Esophagus muscularis mucosa (tissue), 4 donors: ENCODE measurements at regions not wholly inside any gene's neighbourhood (a gene's known extent, or its start where the extent isn't known, plus 50 kb on each side); places are given as distances from the start of the nearest gene placed in this dataset.

Source experiments
- DNase-seq: peaks from one replicate; pipeline ENCODE4 v3.0.0-alpha.2; 2017; ENCODE audit errors: extremely low spot score
- H3K27ac ChIP-seq, 4 donors: fragments of 200-600 bp; sonication (generic); replicated peaks in 1 of 4; 1 replicate in 3 of 4; 2 replicates in 1 of 4; pipeline ENCODE4 v1.5.1; 2016 to 2019; ENCODE audit warnings: mild to moderate bottlenecking in 1 of 4
- H3K27me3 ChIP-seq, 4 donors: fragments of 200-600 bp; sonication (generic); one replicate each; pipeline versions ENCODE4 v1.5.1 to v1.6.0; 2016 to 2019
- H3K36me3 ChIP-seq, 4 donors: fragments of 200-600 bp; sonication (generic); one replicate each; pipeline ENCODE4 v1.5.1; 2016 to 2019
- H3K4me1 ChIP-seq, 4 donors: fragments of 200-600 bp; sonication (generic); one replicate each; pipeline ENCODE4 v1.5.1; 2016 to 2019
- H3K4me3 ChIP-seq, 4 donors: fragments of 200-600 bp; sonication (generic); 1 replicate in 2 of 4; 2 replicates in 2 of 4; pipeline ENCODE4 v1.5.1; 2016 to 2019; ENCODE audit warnings: mild to moderate bottlenecking in 4 of 4, moderate library complexity in 1 of 4
- H3K9me3 ChIP-seq, 4 donors: fragments of 200-600 bp; sonication (generic); 1 replicate in 3 of 4; 2 replicates in 1 of 4; pipeline ENCODE4 v1.5.1; 2016 to 2019
- CTCF ChIP-seq, 3 experiments: fragments of 200-600 bp in 2 of 3; fragments of 450-650 bp in 1 of 3; sonication (generic) in 2 of 3; IDR thresholded peaks; one replicate each; pipeline ENCODE4 v1.5.1; 2017 to 2019; ENCODE audit warnings: antibody characterized with exemption in 3 of 3, mild to moderate bottlenecking in 2 of 3, moderate library complexity in 1 of 3
- EP300 ChIP-seq: sonication (generic); formaldehyde crosslinking; IDR thresholded peaks from one replicate; pipeline ENCODE4 v1.6.1; 2017; ENCODE audit warnings: antibody characterized with exemption
- POLR2A ChIP-seq: fragments of 450-650 bp; IDR thresholded peaks from one replicate; pipeline ENCODE4 v1.6.1; 2017; ENCODE audit warnings: antibody characterized with exemption, moderate library complexity, mild to moderate bottlenecking, low read depth
- POLR2AphosphoS5 ChIP-seq, 2 donors: sonication (generic); formaldehyde crosslinking; IDR thresholded peaks; one replicate each; pipeline ENCODE4 v1.6.1; 2017; ENCODE audit warnings: antibody characterized with exemption in 2 of 2
- WGBS: methylation state at CpG from one replicate; pipeline ENCODE4 v1.1.5; 2018; 5-methylcytosine and 5-hydroxymethylcytosine counted together
- intact Hi-C: fragments of 100-400 bp; cut with DNase I; formaldehyde crosslinking; loops from one replicate; pipeline ENCODE4 v1.15.1; 2023

- no peak for DNase-seq
- TF ChIP-seq CTCF (IDR thresholded peaks at IDR 0.05) (no peak), POLR2AphosphoS5 (IDR thresholded peaks at IDR 0.05) (no peak), EP300 (no peak), POLR2A (no peak)
Measured at GRCh38 chr2:66228128-66228547, 206.8 kb upstream of the MEIS1 start.

GRCh38 chr2:66217039-66217585 is 217.8 kb upstream of the MEIS1 start:
- Histone ChIP-seq H3K9me3 (no peaks in the 10 kb centered on the region), H3K4me1 (no peaks in the 10 kb centered on the region), H3K27ac (no peak overlapping the region), H3K36me3 (no peaks in the 10 kb centered on the region), H3K4me3 (no peak overlapping the region), H3K27me3 (peaks cover 0 to 10% (median 0%) of the 10 kb centered on the region in 4 donors)
- DNase-seq: no peak
- intact Hi-C loops: no loop called here
- no peak for TF ChIP-seq POLR2AphosphoS5 (IDR thresholded peaks at IDR 0.05)
- no peak for TF ChIP-seq EP300
- no peak for TF ChIP-seq POLR2A
- TF ChIP-seq CTCF (IDR thresholded peaks at IDR 0.05): no peak
- WGBS: 59% methylated on average over 8 of the region's 8 CpGs

More at GRCh38 chr2:66228128-66228547, 206.8 kb upstream of the MEIS1 start:
- WGBS: 30% methylated on average over 2 of the region's 4 CpGs
- Histone ChIP-seq H3K27ac (no peak overlapping the region), H3K4me3 (no peak overlapping the region), H3K9me3 (no peaks in the 10 kb centered on the region), H3K36me3 (no peaks in the 10 kb centered on the region), H3K27me3 (no peaks in the 10 kb centered on the region), H3K4me1 (no peaks in the 10 kb centered on the region)
- intact Hi-C loops: no loop called here

- no peak overlapping the region for H3K27ac ChIP-seq
- DNase-seq: no peak
- peaks cover 0 to 5% (median 0%) of the 10 kb centered on the region in 4 donors for H3K27me3 ChIP-seq
- WGBS: 58% methylated on average over 3 of the region's 3 CpGs
- no peaks in the 10 kb centered on the region for H3K36me3 ChIP-seq
- H3K4me3 ChIP-seq: no peak overlapping the region
- H3K9me3 ChIP-seq: no peaks in the 10 kb centered on the region
- intact Hi-C loops: no loop called here
- no peaks in the 10 kb centered on the region for H3K4me1 ChIP-seq
- TF ChIP-seq POLR2AphosphoS5 (IDR thresholded peaks at IDR 0.05): no peak
- no peak for TF ChIP-seq EP300
- TF ChIP-seq POLR2A: no peak
- TF ChIP-seq CTCF (IDR thresholded peaks at IDR 0.05): no peak
Measured at GRCh38 chr2:66212749-66213148, 222.2 kb upstream of the MEIS1 start.

GRCh38 chr2:66202586-66202985 is 232.3 kb upstream of the MEIS1 start:
- Histone ChIP-seq H3K27me3 (no peaks in the 10 kb centered on the region), H3K4me1 (no peaks in the 10 kb centered on the region), H3K9me3 (no peaks in the 10 kb centered on the region), H3K36me3 (no peaks in the 10 kb centered on the region), H3K4me3 (no peak overlapping the region), H3K27ac (no peak overlapping the region)
- TF ChIP-seq POLR2AphosphoS5 (IDR thresholded peaks at IDR 0.05): no peak
- no peak for TF ChIP-seq CTCF (IDR thresholded peaks at IDR 0.05)
- TF ChIP-seq POLR2A: no peak
- no peak for DNase-seq
- WGBS: 85% methylated on average over 2 of the region's 2 CpGs
- intact Hi-C loops: no loop called here

GRCh38 chr2:66201242-66201641 is 233.7 kb upstream of the MEIS1 start:
- no peaks in the 10 kb centered on the region for H3K4me1 ChIP-seq
- TF ChIP-seq CTCF (IDR thresholded peaks at IDR 0.05) (no peak), POLR2A (no peak), EP300 (no peak), POLR2AphosphoS5 (IDR thresholded peaks at IDR 0.05) (no peak)
- intact Hi-C loops: no loop called here
- WGBS: 71% methylated on average over 2 of the region's 2 CpGs
- H3K36me3 ChIP-seq: no peaks in the 10 kb centered on the region
- no peaks in the 10 kb centered on the region for H3K27me3 ChIP-seq
- DNase-seq: no peak
- H3K9me3 ChIP-seq: no peaks in the 10 kb centered on the region
- H3K27ac ChIP-seq: no peak overlapping the region
- H3K4me3 ChIP-seq: no peak overlapping the region
